B cell (primary cell): ENCODE measurements at regions not wholly inside any gene's neighbourhood (a gene's known extent, or its start where the extent isn't known, plus 50 kb on each side); places are given as distances from the start of the nearest gene placed in this dataset.

Experiments
- EZH2 ChIP-seq: IDR thresholded peaks from 2 replicates; pipeline ENCODE4 v1.6.1; 2012; ENCODE audit warnings: borderline replicate concordance, low read depth, mild to moderate bottlenecking, moderate library complexity, low read length; ENCODE audit not compliant: insufficient read depth, poor library complexity, severe bottlenecking
- TF ChIP-seq, protein P1 (sequence below): fragments of 200-600 bp; IDR thresholded peaks from one replicate; pipeline ENCODE4 v1.8.0; 2022; ENCODE audit warnings: antibody characterized with exemption, mild to moderate bottlenecking

DNA sequence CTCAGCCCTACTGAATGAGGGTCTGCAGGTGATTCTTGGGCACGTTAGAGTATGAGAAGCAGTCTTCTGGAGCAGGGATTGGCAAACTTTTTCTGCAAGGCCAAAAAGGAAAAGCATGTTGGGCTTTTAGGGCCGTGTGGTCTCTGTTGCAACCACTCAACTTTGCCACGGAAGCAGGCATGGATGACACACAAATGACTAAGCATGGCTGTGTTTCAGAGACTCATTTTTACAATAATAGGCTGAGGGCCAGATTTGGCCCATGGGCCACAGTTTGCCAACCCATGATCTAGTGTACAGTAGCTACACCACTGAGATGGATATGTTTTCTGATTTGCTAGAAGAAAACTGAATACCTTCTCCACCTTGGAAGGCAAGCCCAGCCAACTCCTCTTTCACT, 66.1 kb upstream of the PRICKLE2 start:
- TF ChIP-seq, protein P1, sequence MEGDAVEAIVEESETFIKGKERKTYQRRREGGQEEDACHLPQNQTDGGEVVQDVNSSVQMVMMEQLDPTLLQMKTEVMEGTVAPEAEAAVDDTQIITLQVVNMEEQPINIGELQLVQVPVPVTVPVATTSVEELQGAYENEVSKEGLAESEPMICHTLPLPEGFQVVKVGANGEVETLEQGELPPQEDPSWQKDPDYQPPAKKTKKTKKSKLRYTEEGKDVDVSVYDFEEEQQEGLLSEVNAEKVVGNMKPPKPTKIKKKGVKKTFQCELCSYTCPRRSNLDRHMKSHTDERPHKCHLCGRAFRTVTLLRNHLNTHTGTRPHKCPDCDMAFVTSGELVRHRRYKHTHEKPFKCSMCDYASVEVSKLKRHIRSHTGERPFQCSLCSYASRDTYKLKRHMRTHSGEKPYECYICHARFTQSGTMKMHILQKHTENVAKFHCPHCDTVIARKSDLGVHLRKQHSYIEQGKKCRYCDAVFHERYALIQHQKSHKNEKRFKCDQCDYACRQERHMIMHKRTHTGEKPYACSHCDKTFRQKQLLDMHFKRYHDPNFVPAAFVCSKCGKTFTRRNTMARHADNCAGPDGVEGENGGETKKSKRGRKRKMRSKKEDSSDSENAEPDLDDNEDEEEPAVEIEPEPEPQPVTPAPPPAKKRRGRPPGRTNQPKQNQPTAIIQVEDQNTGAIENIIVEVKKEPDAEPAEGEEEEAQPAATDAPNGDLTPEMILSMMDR: no peak
- TF ChIP-seq EZH2: no peak
